HL-60 (cell line): ENCODE measurements at regions not wholly inside any gene's neighbourhood (a gene's known extent, or its start where the extent isn't known, plus 50 kb on each side); places are given as distances from the start of the nearest gene placed in this dataset.

Experiments
- GABPA ChIP-seq: IDR thresholded peaks from 2 replicates; pipeline ENCODE4 v1.6.1; 2012; ENCODE audit warnings: low read depth
- POLR2AphosphoS5 ChIP-seq: IDR thresholded peaks from 2 replicates; pipeline ENCODE4 v1.6.1; 2012; ENCODE audit warnings: low read depth
- SPI1 ChIP-seq: IDR thresholded peaks from 2 replicates; pipeline ENCODE4 v1.6.1; 2012; ENCODE audit warnings: low read depth, mild to moderate bottlenecking, borderline replicate concordance
- TF ChIP-seq, protein P1 (sequence below): IDR thresholded peaks from one replicate; pipeline ENCODE4 v1.5.1; 2011; ENCODE audit warnings: low read length, control low read depth, inconsistent platforms; ENCODE audit not compliant: insufficient read depth
- TF ChIP-seq, protein P2 (sequence below): IDR thresholded peaks from 2 replicates; pipeline ENCODE4 v1.6.1; 2012; ENCODE audit warnings: low read depth; ENCODE audit not compliant: insufficient replicate concordance

DNA sequence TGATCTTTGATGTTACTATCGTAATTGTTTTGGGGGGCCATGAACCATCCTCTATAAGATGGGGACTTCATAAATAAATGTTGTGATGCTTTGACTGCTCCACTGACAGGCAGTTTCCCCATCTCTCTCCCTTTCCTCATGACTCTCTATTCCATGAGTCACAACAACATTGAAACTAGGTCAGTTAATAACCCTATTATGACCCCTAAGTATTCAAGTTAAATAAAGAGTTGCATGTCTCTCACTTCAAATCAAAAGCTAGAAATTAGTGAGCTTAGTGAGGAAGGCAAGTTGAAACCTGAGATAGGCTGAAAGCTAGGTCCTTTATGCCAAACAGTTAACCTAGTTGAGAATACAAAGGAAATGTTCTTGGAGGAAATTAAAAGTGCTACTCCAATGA, 491.0 kb downstream of the HAO1 start:
- TF ChIP-seq, protein P1, sequence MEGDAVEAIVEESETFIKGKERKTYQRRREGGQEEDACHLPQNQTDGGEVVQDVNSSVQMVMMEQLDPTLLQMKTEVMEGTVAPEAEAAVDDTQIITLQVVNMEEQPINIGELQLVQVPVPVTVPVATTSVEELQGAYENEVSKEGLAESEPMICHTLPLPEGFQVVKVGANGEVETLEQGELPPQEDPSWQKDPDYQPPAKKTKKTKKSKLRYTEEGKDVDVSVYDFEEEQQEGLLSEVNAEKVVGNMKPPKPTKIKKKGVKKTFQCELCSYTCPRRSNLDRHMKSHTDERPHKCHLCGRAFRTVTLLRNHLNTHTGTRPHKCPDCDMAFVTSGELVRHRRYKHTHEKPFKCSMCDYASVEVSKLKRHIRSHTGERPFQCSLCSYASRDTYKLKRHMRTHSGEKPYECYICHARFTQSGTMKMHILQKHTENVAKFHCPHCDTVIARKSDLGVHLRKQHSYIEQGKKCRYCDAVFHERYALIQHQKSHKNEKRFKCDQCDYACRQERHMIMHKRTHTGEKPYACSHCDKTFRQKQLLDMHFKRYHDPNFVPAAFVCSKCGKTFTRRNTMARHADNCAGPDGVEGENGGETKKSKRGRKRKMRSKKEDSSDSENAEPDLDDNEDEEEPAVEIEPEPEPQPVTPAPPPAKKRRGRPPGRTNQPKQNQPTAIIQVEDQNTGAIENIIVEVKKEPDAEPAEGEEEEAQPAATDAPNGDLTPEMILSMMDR: no peak
- TF ChIP-seq POLR2AphosphoS5 (no peak), GABPA (no peak), SPI1 (no peak)
- TF ChIP-seq, protein P2, sequence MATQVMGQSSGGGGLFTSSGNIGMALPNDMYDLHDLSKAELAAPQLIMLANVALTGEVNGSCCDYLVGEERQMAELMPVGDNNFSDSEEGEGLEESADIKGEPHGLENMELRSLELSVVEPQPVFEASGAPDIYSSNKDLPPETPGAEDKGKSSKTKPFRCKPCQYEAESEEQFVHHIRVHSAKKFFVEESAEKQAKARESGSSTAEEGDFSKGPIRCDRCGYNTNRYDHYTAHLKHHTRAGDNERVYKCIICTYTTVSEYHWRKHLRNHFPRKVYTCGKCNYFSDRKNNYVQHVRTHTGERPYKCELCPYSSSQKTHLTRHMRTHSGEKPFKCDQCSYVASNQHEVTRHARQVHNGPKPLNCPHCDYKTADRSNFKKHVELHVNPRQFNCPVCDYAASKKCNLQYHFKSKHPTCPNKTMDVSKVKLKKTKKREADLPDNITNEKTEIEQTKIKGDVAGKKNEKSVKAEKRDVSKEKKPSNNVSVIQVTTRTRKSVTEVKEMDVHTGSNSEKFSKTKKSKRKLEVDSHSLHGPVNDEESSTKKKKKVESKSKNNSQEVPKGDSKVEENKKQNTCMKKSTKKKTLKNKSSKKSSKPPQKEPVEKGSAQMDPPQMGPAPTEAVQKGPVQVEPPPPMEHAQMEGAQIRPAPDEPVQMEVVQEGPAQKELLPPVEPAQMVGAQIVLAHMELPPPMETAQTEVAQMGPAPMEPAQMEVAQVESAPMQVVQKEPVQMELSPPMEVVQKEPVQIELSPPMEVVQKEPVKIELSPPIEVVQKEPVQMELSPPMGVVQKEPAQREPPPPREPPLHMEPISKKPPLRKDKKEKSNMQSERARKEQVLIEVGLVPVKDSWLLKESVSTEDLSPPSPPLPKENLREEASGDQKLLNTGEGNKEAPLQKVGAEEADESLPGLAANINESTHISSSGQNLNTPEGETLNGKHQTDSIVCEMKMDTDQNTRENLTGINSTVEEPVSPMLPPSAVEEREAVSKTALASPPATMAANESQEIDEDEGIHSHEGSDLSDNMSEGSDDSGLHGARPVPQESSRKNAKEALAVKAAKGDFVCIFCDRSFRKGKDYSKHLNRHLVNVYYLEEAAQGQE: no peak
